ENCODE measurements at regions not wholly inside any gene's neighbourhood (a gene's known extent, or its start where the extent isn't known, plus 50 kb on each side); places are given as distances from the start of the nearest gene placed in this dataset.

GRCh38 chr1:57819893-57820292 is 396.0 kb upstream of the DAB1 start:
- POLR2A ChIA-PET, result no interaction called here
- DNase-seq (ENCODE audit: extremely low spot score), result no peak
- no peak for TF ChIP-seq CTCF (IDR thresholded peaks at IDR 0.05; ENCODE audit: control extremely low read depth, extremely low read depth, low read depth, missing control alignments)
- CTCF ChIA-PET, result interaction anchor here (1.2 kb wide), 1 partner anchor 23 kb away, joined by 3 read pairs; no protein-coding TSS in a partner anchor

DNA sequence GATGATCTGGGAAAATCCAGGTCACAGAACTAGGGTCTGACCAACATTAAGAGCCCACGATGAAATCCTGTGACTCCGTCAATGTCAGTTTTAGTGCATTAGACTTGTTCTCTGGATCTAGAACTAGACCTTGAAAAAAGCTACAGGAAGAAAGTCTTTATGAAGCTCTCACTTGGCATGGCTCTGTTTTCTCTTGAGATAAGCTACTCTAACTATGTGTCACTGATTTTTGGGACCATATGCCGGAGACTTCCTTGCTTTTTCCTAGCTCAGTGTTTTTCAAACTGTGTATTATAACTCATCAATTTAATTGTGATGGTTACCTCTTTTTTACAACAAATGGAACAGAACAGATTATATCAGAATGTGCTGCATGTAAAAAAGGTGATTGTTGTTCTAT is 379.7 kb upstream of the DAB1 start:
- ChIA-PET CTCF (interaction anchor here (1.3 kb wide), 1 partner anchor 983 kb away, joined by 3 read pairs; no protein-coding TSS in a partner anchor), POLR2A (no interaction called here)
- TF ChIP-seq CTCF (IDR thresholded peaks at IDR 0.05; ENCODE audit: control extremely low read depth, extremely low read depth, low read depth, missing control alignments), result no peak
- DNase-seq (ENCODE audit: extremely low spot score), result no peak

GRCh38 chr1:57800376-57800775 is 376.5 kb upstream of the DAB1 start:
- ChIA-PET POLR2A (no interaction called here), CTCF (no interaction called here)
- DNase-seq (ENCODE audit: extremely low spot score), result no peak
- TF ChIP-seq CTCF (IDR thresholded peaks at IDR 0.05; ENCODE audit: control extremely low read depth, extremely low read depth, low read depth, missing control alignments), result no peak

DNA sequence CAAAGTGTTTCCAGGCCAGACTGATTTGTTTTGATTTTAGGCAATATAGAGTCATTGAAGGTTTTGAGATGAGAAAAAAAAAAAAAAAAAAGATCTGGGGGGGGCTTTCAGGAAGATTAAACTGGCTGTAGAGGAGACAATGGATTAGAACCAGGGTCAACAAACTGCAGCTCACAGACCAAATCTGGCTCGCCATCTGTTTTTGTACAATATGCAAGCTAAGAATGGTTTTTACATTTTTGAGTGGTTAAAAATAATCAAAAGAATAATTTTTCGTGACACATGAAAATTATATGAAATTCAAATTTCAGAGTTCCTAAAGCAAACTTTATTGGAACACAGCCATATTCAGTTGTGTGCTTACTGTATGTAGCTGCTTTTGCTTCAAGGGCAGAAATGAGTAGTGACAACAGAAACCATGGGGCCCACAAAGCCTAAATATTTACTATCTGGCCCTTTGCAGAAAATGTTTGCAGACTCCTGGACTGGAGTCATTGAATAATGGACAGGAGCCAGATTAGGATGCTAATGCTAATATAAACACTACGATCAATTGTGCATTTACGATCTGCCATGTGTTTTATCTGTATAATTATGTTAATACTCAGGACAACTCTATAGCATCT is 375.7 kb upstream of the DAB1 start:
- DNase-seq (ENCODE audit: extremely low spot score), result no peak
- no peak for TF ChIP-seq CTCF (IDR thresholded peaks at IDR 0.05; ENCODE audit: control extremely low read depth, extremely low read depth, low read depth, missing control alignments)
- ChIA-PET CTCF (no interaction called here), POLR2A (no interaction called here)

DNA sequence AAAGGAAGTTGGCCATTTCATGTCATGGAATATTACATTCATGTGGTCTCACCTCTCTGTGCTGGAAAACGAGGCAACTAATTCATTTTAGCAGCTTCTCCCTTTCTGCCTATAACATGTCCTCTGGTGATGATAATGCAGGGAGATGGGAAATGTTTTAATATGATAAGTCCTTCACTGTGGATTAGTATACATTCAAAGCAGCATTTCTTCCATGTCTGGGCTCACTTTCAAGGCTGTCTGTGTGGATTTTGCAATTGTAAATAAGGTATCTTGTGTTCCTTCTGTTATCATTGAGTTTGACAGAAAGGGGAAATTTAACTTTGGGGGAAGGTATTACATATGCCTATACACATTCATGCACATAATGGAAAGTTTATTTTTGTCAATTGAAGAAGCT is 374.7 kb upstream of the DAB1 start:
- DNase-seq (ENCODE audit: extremely low spot score), result no peak
- CTCF ChIA-PET, result interaction anchor here (1.2 kb wide), 1 partner anchor 14 kb away, joined by 3 read pairs; no protein-coding TSS in a partner anchor
- POLR2A ChIA-PET, result no interaction called here
- TF ChIP-seq CTCF (IDR thresholded peaks at IDR 0.05; ENCODE audit: control extremely low read depth, extremely low read depth, low read depth, missing control alignments), result no peak

- POLR2A ChIA-PET, result no interaction called here
- CTCF ChIA-PET, result interaction anchor here (1.6 to 1.7 kb wide), 2 partner anchors 10 to 24 kb away, joined by 3 read pairs; no protein-coding TSS in a partner anchor
- no peak for DNase-seq (ENCODE audit: extremely low spot score)
- TF ChIP-seq CTCF (IDR thresholded peaks at IDR 0.05; ENCODE audit: control extremely low read depth, extremely low read depth, low read depth, missing control alignments), result no peak
Observed at GRCh38 chr1:57797084-57797483, 373.2 kb upstream of the DAB1 start.

Measured in GM10248 (cell line).